ENCODE measurements at regions not wholly inside any gene's neighbourhood (a gene's known extent, or its start where the extent isn't known, plus 50 kb on each side); places are given as distances from the start of the nearest gene placed in this dataset.

DNA sequence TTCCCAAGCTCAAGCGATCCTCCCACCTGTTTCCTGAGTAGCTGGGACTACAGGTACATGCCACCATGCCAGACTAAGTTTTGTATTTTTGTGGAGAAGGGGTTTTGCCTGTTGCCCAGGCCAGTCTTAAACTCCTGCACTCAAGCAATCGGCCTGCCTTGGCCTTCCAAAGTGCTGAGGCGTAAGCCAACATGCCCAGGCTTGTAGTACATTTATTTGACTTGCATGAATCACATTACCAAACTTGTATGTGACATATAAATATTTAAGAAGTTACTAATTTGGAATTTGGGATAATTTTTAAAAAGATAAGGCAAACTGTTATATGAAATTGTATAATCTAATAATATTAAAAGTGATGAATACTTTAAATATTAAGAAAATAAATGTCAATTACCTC is 157.6 kb downstream of the MCHR2 start:
- no peak for TF ChIP-seq POLR2A (IDR thresholded peaks at IDR 0.05; ENCODE audit: low read length)
- TF ChIP-seq GATA1 (IDR thresholded peaks at IDR 0.05; ENCODE audit: low read depth, low read length): no peak
